ENCODE measurements at regions not wholly inside any gene's neighbourhood (a gene's known extent, or its start where the extent isn't known, plus 50 kb on each side); places are given as distances from the start of the nearest gene placed in this dataset.

DNA sequence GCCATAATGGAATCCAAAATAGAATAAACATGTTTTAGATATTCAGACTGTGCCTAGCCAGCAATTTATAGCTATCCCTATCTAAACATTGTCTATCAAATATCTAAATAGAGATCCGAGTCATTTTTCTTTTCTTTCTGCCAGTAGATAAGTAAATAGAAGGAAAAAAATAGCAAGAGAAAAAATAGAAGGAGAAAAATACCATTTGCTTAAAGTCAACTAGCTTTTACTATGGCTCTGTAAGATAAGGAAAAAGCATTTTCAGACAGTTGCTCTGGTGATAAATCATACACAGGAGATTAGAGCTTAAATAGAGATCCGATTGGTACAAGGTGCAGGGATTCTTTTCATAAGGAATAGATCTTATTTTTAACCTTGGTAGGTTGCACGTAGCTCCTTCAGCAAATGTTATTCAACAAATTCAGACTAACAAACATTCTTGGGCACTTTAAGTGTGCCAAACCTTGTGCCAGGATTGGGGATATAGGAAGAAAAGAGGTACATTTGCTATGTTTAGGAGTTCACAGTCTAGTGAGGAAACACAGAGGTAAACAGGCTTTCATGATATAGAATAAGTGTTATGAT is 70.1 kb upstream of the CCDC190 start (continued):
- TF ChIP-seq, protein P1, sequence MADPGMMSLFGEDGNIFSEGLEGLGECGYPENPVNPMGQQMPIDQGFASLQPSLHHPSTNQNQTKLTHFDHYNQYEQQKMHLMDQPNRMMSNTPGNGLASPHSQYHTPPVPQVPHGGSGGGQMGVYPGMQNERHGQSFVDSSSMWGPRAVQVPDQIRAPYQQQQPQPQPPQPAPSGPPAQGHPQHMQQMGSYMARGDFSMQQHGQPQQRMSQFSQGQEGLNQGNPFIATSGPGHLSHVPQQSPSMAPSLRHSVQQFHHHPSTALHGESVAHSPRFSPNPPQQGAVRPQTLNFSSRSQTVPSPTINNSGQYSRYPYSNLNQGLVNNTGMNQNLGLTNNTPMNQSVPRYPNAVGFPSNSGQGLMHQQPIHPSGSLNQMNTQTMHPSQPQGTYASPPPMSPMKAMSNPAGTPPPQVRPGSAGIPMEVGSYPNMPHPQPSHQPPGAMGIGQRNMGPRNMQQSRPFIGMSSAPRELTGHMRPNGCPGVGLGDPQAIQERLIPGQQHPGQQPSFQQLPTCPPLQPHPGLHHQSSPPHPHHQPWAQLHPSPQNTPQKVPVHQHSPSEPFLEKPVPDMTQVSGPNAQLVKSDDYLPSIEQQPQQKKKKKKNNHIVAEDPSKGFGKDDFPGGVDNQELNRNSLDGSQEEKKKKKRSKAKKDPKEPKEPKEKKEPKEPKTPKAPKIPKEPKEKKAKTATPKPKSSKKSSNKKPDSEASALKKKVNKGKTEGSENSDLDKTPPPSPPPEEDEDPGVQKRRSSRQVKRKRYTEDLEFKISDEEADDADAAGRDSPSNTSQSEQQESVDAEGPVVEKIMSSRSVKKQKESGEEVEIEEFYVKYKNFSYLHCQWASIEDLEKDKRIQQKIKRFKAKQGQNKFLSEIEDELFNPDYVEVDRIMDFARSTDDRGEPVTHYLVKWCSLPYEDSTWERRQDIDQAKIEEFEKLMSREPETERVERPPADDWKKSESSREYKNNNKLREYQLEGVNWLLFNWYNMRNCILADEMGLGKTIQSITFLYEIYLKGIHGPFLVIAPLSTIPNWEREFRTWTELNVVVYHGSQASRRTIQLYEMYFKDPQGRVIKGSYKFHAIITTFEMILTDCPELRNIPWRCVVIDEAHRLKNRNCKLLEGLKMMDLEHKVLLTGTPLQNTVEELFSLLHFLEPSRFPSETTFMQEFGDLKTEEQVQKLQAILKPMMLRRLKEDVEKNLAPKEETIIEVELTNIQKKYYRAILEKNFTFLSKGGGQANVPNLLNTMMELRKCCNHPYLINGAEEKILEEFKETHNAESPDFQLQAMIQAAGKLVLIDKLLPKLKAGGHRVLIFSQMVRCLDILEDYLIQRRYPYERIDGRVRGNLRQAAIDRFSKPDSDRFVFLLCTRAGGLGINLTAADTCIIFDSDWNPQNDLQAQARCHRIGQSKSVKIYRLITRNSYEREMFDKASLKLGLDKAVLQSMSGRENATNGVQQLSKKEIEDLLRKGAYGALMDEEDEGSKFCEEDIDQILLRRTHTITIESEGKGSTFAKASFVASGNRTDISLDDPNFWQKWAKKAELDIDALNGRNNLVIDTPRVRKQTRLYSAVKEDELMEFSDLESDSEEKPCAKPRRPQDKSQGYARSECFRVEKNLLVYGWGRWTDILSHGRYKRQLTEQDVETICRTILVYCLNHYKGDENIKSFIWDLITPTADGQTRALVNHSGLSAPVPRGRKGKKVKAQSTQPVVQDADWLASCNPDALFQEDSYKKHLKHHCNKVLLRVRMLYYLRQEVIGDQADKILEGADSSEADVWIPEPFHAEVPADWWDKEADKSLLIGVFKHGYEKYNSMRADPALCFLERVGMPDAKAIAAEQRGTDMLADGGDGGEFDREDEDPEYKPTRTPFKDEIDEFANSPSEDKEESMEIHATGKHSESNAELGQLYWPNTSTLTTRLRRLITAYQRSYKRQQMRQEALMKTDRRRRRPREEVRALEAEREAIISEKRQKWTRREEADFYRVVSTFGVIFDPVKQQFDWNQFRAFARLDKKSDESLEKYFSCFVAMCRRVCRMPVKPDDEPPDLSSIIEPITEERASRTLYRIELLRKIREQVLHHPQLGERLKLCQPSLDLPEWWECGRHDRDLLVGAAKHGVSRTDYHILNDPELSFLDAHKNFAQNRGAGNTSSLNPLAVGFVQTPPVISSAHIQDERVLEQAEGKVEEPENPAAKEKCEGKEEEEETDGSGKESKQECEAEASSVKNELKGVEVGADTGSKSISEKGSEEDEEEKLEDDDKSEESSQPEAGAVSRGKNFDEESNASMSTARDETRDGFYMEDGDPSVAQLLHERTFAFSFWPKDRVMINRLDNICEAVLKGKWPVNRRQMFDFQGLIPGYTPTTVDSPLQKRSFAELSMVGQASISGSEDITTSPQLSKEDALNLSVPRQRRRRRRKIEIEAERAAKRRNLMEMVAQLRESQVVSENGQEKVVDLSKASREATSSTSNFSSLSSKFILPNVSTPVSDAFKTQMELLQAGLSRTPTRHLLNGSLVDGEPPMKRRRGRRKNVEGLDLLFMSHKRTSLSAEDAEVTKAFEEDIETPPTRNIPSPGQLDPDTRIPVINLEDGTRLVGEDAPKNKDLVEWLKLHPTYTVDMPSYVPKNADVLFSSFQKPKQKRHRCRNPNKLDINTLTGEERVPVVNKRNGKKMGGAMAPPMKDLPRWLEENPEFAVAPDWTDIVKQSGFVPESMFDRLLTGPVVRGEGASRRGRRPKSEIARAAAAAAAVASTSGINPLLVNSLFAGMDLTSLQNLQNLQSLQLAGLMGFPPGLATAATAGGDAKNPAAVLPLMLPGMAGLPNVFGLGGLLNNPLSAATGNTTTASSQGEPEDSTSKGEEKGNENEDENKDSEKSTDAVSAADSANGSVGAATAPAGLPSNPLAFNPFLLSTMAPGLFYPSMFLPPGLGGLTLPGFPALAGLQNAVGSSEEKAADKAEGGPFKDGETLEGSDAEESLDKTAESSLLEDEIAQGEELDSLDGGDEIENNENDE (IDR thresholded peaks at IDR 0.05; ENCODE audit: insufficient replicate concordance, low read length), result no peak
- no peak for TF ChIP-seq TCF12 (IDR thresholded peaks at IDR 0.05; ENCODE audit: low read depth, low read length)
- TF ChIP-seq GTF2F1 (IDR thresholded peaks at IDR 0.05; ENCODE audit: borderline replicate concordance, low read depth, low read length), result no peak
- TF ChIP-seq KDM5A (IDR thresholded peaks at IDR 0.05; ENCODE audit: low read length), result no peak
- TF ChIP-seq TAF1 (IDR thresholded peaks at IDR 0.05; ENCODE audit: low read depth, low read length), result no peak
- TF ChIP-seq CHD1 (IDR thresholded peaks at IDR 0.05; ENCODE audit: low read depth, low read length), result no peak
- TF ChIP-seq RFX5 (IDR thresholded peaks at IDR 0.05; ENCODE audit: borderline replicate concordance, low read depth, low read length), result no peak
- TF ChIP-seq JUND (IDR thresholded peaks at IDR 0.05; ENCODE audit: low read length), result no peak
